ACHN (cell line): ENCODE measurements at regions not wholly inside any gene's neighbourhood (a gene's known extent, or its start where the extent isn't known, plus 50 kb on each side); places are given as distances from the start of the nearest gene placed in this dataset.

Experiments
- DNase-seq: peaks from one replicate; pipeline ENCODE4 v3.0.0-alpha.2; 2015
- in situ Hi-C: cut with HindIII; loops from 2 replicates; pipeline ENCODE4 v1.10.0; 2017; ENCODE audit warnings: low sequenced_read_pairs, low pct_ligation_motif_present, low pct_unique_long_range_greater_than_20kb

DNA sequence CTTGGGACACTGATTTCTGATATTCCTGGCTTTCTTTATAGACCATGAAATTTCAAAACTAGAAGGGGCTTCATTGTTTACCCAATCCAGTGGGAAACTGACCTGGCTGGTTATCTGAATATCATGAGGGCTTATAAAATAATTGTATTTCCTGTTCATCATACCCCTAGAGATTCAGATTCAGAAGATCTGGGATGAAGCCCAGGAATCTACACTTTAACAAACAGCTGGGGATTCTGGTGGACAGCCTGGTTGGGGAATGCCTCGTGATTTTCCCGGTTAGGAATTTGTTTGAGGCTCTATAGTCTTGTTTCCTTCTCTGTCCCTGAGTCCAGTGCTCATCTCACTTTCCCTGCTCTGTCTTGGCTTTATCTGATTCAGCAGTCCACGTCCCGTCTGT, 110.3 kb downstream of the ADRA2A start:
- in situ Hi-C loops = no loop called here
- DNase-seq = no peak

GRCh38 chr10:111199587-111199986, 122.8 kb downstream of the ADRA2A start:
- in situ Hi-C loops = no loop called here
- no peak for DNase-seq

- in situ Hi-C loops = no loop called here
- DNase-seq = no peak
Measured at GRCh38 chr10:111200505-111201186, 123.8 kb downstream of the ADRA2A start.

GRCh38 chr10:111203615-111204014, 126.8 kb downstream of the ADRA2A start:
- DNase-seq = no peak
- in situ Hi-C loops = no loop called here

DNA sequence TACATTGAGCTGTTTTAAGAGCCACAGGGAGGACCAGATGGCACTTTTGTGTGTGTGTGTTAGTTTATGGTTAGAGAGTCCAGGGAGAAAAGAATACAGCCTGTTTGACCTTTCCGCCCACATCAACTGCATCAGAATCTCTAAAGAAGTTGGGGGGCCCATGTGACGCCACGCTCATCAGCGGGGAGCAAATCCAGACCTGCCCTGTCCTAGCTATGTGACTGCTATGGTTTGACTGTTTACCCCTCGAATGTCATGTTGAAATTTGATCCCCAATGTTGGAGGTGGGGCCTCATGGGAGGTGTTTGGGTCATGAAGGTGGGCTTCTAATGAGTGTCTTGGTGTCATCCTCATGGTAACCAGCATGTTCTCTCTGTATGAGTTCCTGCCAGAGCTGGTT, 128.0 kb downstream of the ADRA2A start:
- in situ Hi-C loops = no loop called here
- DNase-seq = no peak

- in situ Hi-C loops = no loop called here
- no peak for DNase-seq
Measured at GRCh38 chr10:111206521-111206920, 129.7 kb downstream of the ADRA2A start.

- in situ Hi-C loops = no loop called here
- DNase-seq = no peak
Measured at GRCh38 chr10:111207500-111207899, 130.7 kb downstream of the ADRA2A start.

DNA sequence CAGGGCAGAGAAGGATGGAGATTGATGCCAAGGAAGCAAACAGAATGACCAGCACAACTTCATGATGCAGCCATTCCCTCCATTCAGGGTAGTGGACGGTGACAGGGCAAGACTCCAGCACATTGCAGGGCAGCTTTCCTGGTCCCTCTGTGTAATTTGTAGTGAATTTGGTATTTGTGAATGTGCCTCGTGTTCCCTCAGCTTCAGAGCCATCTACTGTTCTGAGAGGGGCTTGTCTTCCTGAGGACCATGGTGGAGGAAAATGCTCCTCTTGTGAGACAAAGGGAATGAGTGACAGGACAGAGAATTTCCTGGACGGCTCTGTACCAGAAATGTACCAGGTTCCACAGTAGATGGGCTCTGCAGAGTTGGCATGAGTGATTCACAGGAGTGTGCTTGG, 132.1 kb downstream of the ADRA2A start:
- DNase-seq = no peak
- in situ Hi-C loops = no loop called here

DNA sequence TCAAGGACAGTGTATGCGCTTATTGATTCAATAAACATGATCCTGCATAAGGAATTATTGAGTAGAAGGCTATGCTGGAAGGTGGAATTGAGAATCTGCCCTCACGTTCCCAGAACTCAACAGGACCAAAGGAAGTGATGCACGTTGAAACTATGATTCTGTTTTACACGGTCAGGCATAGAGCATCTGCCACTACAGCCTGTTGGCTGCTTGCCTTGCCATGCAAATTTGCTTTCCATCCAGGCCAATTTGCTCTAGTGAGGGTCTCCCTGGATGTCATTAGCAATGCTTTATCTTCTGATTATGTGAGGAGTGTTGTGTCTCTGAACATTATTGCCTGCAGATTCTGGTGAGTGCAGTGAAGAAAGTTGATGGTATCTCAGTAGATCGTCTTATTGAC, 132.9 kb downstream of the ADRA2A start:
- in situ Hi-C loops = no loop called here
- DNase-seq = no peak

DNA sequence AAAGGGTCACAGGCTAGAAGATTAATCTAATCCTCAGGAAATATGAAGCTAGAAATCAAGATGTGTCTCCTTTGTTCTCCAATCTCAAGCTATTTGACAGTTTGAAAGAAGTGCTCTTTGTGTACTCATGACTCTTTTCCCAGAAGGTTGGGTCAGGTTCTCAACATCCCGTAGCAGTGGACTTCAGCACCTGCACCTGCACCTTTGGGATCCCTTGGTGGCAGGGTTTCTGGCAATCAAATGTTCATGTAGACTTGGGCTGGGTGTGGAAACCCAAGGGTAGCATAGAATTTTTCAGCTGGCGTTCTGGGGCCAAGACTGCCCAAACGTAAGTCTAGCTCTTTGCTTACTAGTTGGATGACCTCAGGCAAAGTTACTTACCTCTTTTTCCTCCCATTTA, 134.4 kb downstream of the ADRA2A start:
- DNase-seq = no peak
- in situ Hi-C loops = no loop called here

DNA sequence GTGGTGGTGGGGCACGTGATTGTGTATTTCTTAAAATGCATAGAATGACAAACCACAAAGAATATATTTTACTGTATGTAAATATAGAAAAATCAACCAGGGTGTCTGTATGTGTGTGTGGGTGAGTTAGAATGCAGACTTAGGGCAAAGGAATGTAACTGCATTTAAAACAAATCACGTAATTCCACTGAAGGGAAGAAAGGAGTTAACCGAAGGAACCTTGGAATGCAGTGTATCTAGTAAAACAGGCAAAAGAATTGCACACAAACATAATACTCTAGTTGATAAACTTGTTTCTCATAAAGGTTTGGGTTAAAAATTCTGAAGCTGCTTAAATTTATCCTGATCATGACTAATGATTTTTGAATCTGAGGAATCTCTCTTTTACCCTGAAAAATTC, 134.9 kb downstream of the ADRA2A start:
- in situ Hi-C loops = no loop called here
- no peak for DNase-seq

GRCh38 chr10:111221682-111222480, 145.1 kb downstream of the ADRA2A start:
- DNase-seq = no peak
- in situ Hi-C loops = no loop called here

- in situ Hi-C loops = no loop called here
- no peak for DNase-seq
Measured at GRCh38 chr10:111222961-111223360, 146.1 kb downstream of the ADRA2A start.

DNA sequence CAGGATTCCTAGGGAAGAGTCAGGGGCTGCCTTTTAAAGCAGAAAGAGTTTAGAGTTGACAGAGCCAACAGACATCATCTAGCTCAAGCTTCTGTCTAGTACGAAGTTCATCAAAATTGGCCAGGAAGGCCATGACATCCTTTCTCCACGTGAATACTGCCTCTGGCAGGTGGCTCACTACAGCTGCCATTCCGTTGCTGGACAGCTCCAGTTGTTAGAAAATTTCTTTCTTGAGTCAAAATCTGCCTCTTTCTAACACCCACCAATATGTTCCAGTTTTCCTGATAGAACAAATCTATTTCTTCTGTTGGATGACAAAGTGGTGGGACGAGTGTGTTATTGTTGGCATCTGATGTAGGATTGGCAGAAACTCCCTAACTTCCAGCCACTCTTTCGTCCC, 154.9 kb downstream of the ADRA2A start:
- no peak for DNase-seq
- in situ Hi-C loops = no loop called here

GRCh38 chr10:111233439-111233838, 156.6 kb downstream of the ADRA2A start:
- DNase-seq = peak; percentile 10
- in situ Hi-C loops = no loop called here

DNA sequence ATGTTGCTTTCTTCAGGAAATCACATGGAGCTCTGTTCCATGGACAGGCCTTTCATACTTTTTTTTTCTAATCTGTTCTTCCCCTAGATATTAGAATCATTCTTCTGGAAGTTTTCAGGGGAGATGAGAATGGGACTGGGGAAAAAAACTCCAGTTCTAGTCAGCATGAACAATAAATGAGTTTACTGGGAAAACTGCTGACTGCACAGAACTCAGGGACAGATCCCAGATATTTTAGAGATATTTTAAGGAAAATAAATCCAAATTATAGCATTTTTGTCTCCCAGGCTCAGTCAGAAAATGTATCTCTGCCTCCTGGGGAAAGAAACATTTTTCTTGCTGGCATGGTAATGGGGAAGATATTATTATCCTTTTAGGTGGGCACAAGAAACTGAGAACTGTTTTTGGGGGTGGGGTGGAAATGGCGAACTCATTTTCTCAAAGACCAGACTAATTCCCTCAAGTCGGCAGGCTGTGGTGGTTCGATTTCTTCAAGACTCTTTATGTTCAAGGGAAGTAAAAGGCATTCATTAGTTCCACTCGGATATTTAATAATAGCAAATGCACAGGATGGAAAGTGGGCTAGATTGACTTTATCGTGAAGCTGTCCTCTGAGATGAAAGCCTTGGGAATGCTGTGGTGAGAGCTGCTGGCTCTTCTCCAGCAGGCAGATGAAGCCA, 157.5 kb downstream of the ADRA2A start:
- no peak for DNase-seq
- in situ Hi-C loops = no loop called here

- in situ Hi-C loops = no loop called here
- DNase-seq = no peak
Measured at GRCh38 chr10:111234914-111235302, 158.1 kb downstream of the ADRA2A start.

DNA sequence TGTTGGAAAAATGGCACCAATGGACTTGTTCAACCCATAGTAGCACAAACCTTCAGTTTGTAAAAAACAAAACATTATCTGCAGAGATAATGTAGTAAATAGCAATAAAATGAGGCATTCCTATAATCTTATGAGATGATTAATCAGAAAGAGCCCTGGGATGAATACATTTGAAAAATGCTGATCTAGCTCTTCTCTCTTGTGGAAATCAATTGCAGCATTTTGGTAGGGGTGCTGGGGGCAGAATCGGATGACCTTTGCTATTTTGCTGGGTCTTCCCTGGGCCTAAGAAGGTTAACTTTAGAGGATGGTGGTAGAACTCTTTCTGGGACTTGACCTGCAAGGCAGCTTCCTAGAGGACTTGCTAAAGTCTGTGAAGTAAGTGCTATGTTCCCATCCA, 163.5 kb downstream of the ADRA2A start:
- DNase-seq = no peak
- in situ Hi-C loops = no loop called here

DNA sequence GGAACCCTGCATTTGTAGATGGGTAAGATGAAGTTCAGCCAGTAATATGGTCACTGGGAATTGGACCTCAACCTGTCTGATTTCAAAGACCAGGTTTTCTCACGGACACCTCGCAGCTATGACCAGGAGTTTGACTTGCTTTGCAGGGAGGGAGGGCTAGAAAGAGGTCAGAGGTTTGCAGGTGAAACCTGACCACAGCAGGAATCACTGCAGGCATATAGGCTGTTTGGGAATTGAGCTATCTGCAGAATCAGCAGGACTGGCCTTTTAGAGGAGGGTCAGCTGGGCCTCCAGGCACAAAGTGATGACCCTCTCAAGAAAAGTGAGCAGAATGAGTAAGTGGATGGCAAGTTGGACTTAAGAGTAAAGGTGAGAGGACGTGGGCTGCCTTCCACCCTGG, 166.3 kb downstream of the ADRA2A start:
- no peak for DNase-seq
- in situ Hi-C loops = no loop called here

GRCh38 chr10:111246136-111246535, 169.3 kb downstream of the ADRA2A start:
- in situ Hi-C loops = no loop called here
- DNase-seq = no peak
